ENCODE measurements at regions not wholly inside any gene's neighbourhood (a gene's known extent, or its start where the extent isn't known, plus 50 kb on each side); places are given as distances from the start of the nearest gene placed in this dataset.

DNA sequence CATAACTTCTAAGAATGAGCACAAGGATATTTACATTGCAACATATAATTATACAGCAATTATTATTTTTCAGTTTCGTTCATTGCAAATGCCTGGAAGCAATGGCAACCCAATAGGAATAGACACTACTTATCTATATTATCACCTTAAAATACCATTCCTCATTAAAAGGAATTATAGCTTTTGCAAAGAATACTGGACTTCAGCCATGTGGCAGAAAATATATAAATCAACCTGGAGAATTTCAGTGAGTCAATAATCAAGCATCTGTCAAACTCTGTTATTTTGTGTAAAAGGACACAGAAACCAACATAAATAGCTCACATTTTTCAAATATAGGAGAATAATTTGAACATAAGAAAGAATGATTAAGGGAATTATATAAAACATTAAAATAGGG lies 96.1 kb upstream of the SEMA3C start (continued):
- TF ChIP-seq RXRA (IDR thresholded peaks at IDR 0.05) (no peak), SP1 (IDR thresholded peaks at IDR 0.05) (no peak)

DNA sequence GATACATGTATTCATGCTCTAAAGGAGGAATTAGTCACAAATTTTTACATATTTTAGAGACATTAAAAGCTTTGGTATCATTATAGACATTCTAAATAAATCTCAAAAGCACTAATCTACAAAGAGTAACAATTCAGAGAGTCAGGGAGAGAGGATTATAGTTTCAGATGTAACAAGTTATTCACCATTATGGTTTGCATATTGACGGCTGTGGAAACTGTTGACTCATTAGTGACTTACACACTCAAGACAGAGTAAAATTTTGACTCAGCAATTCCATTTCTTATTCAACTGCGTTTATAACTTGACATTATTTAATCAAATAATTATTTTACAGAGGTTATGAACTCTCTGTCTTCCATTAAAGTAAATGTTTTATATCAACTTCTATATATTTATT lies 95.4 kb upstream of the SEMA3C start:
- Histone ChIP-seq H3K27me3 (ENCODE audit: control insufficient read depth in 4 of 4, insufficient read depth in 4 of 4, low read length in 3 of 4) (no peaks in the 10 kb centered on the region), H3K27ac (ENCODE audit: low read depth in 1 of 2, low read length in 2 of 2) (no peak overlapping the region), H3K4me1 (ENCODE audit: control insufficient read depth in 4 of 4, insufficient read depth in 4 of 4, low read length in 3 of 4) (no peaks in the 10 kb centered on the region), H3K36me3 (ENCODE audit: control insufficient read depth in 4 of 4, insufficient read depth in 3 of 4, low read depth in 1 of 4, low read length in 3 of 4) (no peaks in the 10 kb centered on the region), H3K9me3 (ENCODE audit: control insufficient read depth in 4 of 4, low read length in 3 of 4) (peaks cover 0 to 8% (median 0%) of the 10 kb centered on the region in 4 donors), H3K4me3 (ENCODE audit: low read depth in 1 of 3, low read length in 3 of 3) (no peak overlapping the region), H3K9ac (ENCODE audit: low read depth in 1 of 2, low read length in 2 of 2) (no peak overlapping the region)
- DNase-seq (ENCODE audit: low spot score), result no peak
- 74% methylated on average over 2 of the region's 2 CpGs for WGBS
- TF ChIP-seq RXRA (IDR thresholded peaks at IDR 0.05), result no peak
- no peak for TF ChIP-seq JUND (IDR thresholded peaks at IDR 0.05)
- TF ChIP-seq, protein P1, sequence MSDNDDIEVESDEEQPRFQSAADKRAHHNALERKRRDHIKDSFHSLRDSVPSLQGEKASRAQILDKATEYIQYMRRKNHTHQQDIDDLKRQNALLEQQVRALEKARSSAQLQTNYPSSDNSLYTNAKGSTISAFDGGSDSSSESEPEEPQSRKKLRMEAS (IDR thresholded peaks at IDR 0.05), result no peak
- no peak for TF ChIP-seq HNF4A (conservative IDR thresholded peaks at IDR 0.05)
- no peak for TF ChIP-seq YY1 (IDR thresholded peaks at IDR 0.05)
- no peak for TF ChIP-seq FOXA1 (IDR thresholded peaks at IDR 0.05)
- TF ChIP-seq, protein P2, sequence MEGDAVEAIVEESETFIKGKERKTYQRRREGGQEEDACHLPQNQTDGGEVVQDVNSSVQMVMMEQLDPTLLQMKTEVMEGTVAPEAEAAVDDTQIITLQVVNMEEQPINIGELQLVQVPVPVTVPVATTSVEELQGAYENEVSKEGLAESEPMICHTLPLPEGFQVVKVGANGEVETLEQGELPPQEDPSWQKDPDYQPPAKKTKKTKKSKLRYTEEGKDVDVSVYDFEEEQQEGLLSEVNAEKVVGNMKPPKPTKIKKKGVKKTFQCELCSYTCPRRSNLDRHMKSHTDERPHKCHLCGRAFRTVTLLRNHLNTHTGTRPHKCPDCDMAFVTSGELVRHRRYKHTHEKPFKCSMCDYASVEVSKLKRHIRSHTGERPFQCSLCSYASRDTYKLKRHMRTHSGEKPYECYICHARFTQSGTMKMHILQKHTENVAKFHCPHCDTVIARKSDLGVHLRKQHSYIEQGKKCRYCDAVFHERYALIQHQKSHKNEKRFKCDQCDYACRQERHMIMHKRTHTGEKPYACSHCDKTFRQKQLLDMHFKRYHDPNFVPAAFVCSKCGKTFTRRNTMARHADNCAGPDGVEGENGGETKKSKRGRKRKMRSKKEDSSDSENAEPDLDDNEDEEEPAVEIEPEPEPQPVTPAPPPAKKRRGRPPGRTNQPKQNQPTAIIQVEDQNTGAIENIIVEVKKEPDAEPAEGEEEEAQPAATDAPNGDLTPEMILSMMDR (IDR thresholded peaks at IDR 0.05; ENCODE audit: low read depth, low read length, missing input control), result no peak
- no peak for TF ChIP-seq RAD21 (IDR thresholded peaks at IDR 0.05)
- TF ChIP-seq EGR1 (IDR thresholded peaks at IDR 0.05; ENCODE audit: low read depth in 2 of 2), result no peak
- TF ChIP-seq, protein P3, sequence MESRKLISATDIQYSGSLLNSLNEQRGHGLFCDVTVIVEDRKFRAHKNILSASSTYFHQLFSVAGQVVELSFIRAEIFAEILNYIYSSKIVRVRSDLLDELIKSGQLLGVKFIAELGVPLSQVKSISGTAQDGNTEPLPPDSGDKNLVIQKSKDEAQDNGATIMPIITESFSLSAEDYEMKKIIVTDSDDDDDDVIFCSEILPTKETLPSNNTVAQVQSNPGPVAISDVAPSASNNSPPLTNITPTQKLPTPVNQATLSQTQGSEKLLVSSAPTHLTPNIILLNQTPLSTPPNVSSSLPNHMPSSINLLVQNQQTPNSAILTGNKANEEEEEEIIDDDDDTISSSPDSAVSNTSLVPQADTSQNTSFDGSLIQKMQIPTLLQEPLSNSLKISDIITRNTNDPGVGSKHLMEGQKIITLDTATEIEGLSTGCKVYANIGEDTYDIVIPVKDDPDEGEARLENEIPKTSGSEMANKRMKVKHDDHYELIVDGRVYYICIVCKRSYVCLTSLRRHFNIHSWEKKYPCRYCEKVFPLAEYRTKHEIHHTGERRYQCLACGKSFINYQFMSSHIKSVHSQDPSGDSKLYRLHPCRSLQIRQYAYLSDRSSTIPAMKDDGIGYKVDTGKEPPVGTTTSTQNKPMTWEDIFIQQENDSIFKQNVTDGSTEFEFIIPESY (IDR thresholded peaks at IDR 0.05), result no peak
- TF ChIP-seq, protein P4, sequence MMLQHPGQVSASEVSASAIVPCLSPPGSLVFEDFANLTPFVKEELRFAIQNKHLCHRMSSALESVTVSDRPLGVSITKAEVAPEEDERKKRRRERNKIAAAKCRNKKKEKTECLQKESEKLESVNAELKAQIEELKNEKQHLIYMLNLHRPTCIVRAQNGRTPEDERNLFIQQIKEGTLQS (IDR thresholded peaks at IDR 0.05), result no peak
- TF ChIP-seq GABPA (IDR thresholded peaks at IDR 0.05 in 1 of 2, conservative IDR thresholded peaks at IDR 0.05 in 1 of 2), result no peak
- no peak for TF ChIP-seq FOXA2 (IDR thresholded peaks at IDR 0.05)
- no peak for TF ChIP-seq TAF1 (conservative IDR thresholded peaks at IDR 0.05)
- TF ChIP-seq, protein P5, sequence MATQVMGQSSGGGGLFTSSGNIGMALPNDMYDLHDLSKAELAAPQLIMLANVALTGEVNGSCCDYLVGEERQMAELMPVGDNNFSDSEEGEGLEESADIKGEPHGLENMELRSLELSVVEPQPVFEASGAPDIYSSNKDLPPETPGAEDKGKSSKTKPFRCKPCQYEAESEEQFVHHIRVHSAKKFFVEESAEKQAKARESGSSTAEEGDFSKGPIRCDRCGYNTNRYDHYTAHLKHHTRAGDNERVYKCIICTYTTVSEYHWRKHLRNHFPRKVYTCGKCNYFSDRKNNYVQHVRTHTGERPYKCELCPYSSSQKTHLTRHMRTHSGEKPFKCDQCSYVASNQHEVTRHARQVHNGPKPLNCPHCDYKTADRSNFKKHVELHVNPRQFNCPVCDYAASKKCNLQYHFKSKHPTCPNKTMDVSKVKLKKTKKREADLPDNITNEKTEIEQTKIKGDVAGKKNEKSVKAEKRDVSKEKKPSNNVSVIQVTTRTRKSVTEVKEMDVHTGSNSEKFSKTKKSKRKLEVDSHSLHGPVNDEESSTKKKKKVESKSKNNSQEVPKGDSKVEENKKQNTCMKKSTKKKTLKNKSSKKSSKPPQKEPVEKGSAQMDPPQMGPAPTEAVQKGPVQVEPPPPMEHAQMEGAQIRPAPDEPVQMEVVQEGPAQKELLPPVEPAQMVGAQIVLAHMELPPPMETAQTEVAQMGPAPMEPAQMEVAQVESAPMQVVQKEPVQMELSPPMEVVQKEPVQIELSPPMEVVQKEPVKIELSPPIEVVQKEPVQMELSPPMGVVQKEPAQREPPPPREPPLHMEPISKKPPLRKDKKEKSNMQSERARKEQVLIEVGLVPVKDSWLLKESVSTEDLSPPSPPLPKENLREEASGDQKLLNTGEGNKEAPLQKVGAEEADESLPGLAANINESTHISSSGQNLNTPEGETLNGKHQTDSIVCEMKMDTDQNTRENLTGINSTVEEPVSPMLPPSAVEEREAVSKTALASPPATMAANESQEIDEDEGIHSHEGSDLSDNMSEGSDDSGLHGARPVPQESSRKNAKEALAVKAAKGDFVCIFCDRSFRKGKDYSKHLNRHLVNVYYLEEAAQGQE (IDR thresholded peaks at IDR 0.05), result no peak
- TF ChIP-seq SP1 (IDR thresholded peaks at IDR 0.05), result no peak
- TF ChIP-seq HNF4G (IDR thresholded peaks at IDR 0.05), result no peak
- TF ChIP-seq NR2F2 (IDR thresholded peaks at IDR 0.05), result no peak
